ENCODE measurements at regions not wholly inside any gene's neighbourhood (a gene's known extent, or its start where the extent isn't known, plus 50 kb on each side); places are given as distances from the start of the nearest gene placed in this dataset.

DNA sequence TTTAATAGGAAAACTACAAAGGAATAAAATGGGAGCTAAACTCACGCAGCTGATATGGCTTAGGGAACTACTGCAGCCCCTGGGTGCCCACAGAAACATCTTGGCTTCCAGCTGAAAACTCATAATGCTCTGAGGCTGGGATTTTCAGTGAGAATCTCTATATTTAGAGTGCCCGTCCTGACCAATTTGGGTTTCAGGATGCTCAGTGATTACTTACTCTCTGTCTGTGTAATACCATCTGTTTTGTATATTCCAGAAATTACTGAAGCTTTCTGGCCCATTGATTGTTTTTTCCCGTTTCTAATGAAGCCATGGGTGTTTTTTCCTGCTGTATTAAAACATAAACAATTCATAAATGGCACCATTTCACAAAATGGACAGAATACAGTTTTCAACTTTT lies 50.6 kb upstream of the ZNF385D start:
- no peaks in the 10 kb centered on the region for H3K36me3 Mint-ChIP-seq
- no peaks in the 10 kb centered on the region for H3K4me1 Mint-ChIP-seq
- H3K4me3 Mint-ChIP-seq: no peak overlapping the region
- H3K9me3 Mint-ChIP-seq: peaks cover 3 to 27% (median 4%) of the 10 kb centered on the region in 7 donors
- ATAC-seq (ENCODE audit: low read depth in 2 of 2) (no peak), DNase-seq (no peak)
- H3K27me3 Mint-ChIP-seq: no peaks in the 10 kb centered on the region
- no peak overlapping the region for H3K27ac Mint-ChIP-seq

DNA sequence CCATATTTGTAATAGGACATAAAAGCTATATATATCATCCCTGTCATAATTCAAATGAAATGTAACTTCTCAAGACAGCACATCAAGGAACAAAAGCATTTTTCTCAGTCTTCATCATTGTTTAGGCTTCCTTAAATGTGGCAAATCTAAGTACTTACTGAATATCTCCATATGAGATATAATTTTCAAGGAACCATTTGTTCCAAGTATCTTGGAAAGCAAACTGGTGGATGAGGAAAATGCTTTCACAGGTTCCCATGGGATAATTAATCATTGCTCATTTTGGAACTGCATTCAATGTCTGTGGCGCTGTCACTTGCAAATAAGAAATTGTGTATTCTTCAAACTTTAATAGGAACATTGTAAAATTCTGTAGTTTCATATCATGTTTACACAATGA lies 52.6 kb upstream of the ZNF385D start:
- Mint-ChIP-seq H3K27ac (no peak overlapping the region), H3K36me3 (no peaks in the 10 kb centered on the region), H3K9me3 (peaks cover 0 to 27% (median 4%) of the 10 kb centered on the region in 7 donors), H3K4me3 (no peak overlapping the region), H3K27me3 (no peaks in the 10 kb centered on the region), H3K4me1 (no peaks in the 10 kb centered on the region)
- DNase-seq (no peak), ATAC-seq (ENCODE audit: low read depth in 2 of 2) (no peak)

- Mint-ChIP-seq H3K9me3 (peaks cover 0 to 24% (median 3%) of the 10 kb centered on the region in 7 donors), H3K4me3 (no peak overlapping the region), H3K4me1 (no peaks in the 10 kb centered on the region), H3K27ac (no peak overlapping the region), H3K27me3 (no peaks in the 10 kb centered on the region), H3K36me3 (no peaks in the 10 kb centered on the region)
- DNase-seq (no peak), ATAC-seq (ENCODE audit: low read depth in 2 of 2) (no peak)
Observed at GRCh38 chr3:21804330-21804729, 53.3 kb upstream of the ZNF385D start.

DNA sequence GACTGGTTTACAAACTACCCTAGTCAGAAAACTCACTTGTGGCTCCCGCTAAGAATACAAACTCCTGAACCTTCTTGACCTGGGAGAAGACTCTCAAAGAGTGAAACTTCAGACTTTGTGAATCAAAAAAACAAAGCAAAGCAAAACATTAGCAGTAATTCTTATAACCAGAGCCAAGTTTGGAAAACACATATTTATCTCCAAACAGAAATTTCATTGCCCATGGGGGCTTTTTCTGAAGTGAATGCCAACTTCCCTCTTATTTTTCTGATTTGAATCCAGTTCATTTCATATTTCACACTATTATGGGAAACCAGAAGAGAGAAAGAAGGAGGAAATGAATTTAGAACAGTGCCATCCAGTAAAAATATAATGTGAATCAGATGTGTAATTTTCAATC lies 55.7 kb upstream of the ZNF385D start:
- H3K36me3 Mint-ChIP-seq: no peaks in the 10 kb centered on the region
- H3K9me3 Mint-ChIP-seq: peaks cover 0 to 5% (median 0%) of the 10 kb centered on the region in 7 donors
- DNase-seq: no peak
- ATAC-seq (ENCODE audit: low read depth in 2 of 2): no peak
- H3K4me1 Mint-ChIP-seq: no peaks in the 10 kb centered on the region
- no peak overlapping the region for H3K27ac Mint-ChIP-seq
- H3K4me3 Mint-ChIP-seq: no peak overlapping the region
- no peaks in the 10 kb centered on the region for H3K27me3 Mint-ChIP-seq

DNA sequence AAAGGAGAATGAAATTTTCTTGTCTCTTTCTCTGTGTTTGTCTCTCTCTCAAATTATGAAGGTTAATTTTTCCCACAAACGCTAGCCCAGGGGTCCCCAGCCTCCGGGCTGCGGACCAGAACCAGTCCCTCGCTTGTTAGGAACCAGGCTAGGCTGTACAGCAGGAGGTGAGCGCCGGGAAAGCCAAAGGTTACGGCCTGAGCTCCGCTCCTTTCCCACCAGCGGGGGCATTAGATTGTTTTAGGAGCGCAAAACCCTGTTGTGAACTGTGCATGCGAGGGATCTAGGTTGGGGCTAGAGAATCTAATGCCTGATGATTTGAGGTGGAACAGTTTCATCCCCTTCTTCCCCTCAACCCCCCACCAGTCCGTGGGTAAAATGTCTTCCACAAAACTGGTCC lies 74.7 kb upstream of the ZNF385D start:
- H3K27ac Mint-ChIP-seq: no peak overlapping the region

GRCh38 chr3:21826416-21826815 lies 75.4 kb upstream of the ZNF385D start:
- no peak for ATAC-seq (ENCODE audit: low read depth in 2 of 2)
- Mint-ChIP-seq H3K36me3 (no peaks in the 10 kb centered on the region), H3K27ac (no peak overlapping the region), H3K27me3 (no peaks in the 10 kb centered on the region), H3K4me3 (no peak overlapping the region), H3K9me3 (peaks cover 0 to 4% (median 0%) of the 10 kb centered on the region in 7 donors), H3K4me1 (no peaks in the 10 kb centered on the region)
- no peak for DNase-seq

More for the DNA sequence above, 74.7 kb upstream of the ZNF385D start:
- peaks cover 0 to 6% (median 0%) of the 10 kb centered on the region in 7 donors for H3K9me3 Mint-ChIP-seq
- H3K4me3 Mint-ChIP-seq: no peak overlapping the region
- ATAC-seq (ENCODE audit: low read depth in 2 of 2) (no peak), DNase-seq (no peak)
- no peaks in the 10 kb centered on the region for H3K27me3 Mint-ChIP-seq
- H3K36me3 Mint-ChIP-seq: no peaks in the 10 kb centered on the region
- no peaks in the 10 kb centered on the region for H3K4me1 Mint-ChIP-seq

DNA sequence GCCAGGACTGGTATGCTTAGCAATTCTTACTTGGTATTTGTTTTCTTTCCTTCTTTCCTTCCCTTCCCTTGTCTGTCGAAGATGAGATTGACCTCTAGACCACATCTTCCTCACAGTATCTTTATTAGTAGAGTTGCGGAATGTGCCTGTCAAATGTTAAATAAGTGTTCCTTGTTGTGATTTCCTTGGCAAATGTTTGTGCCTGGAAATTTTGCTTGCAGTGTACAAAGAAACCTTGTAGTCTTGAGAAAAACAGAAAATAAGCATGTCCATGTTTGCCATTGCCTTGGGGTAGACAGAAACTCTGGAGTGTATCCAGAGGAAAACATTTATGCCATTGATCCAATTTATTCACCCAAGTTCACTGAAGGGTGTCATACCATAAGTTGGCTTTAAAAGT lies 79.5 kb upstream of the ZNF385D start:
- Mint-ChIP-seq H3K9me3 (peaks cover 0 to 5% (median 0%) of the 10 kb centered on the region in 7 donors), H3K4me1 (no peaks in the 10 kb centered on the region), H3K4me3 (no peak overlapping the region), H3K27ac (no peak overlapping the region), H3K27me3 (no peaks in the 10 kb centered on the region), H3K36me3 (no peaks in the 10 kb centered on the region)
- DNase-seq: no peak
- ATAC-seq (ENCODE audit: low read depth in 2 of 2): no peak

DNA sequence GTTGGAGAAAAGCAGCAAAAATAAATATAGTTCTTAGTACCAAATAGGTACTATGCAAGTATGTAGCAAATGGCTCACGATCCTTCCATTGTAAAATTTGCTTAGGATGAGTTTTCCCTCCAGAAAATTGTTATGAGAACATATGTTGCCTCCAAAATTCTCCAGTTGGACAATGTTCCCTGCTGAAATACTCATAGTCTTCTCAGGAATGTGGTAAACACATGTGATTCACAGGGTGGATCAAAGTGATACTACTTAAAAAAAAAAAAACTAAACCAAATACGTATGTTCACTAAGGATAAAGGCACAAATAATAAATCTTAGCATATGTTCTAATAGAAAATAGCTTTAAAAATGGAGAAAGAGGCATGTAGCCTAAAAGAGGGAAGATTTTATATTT lies 84.3 kb upstream of the ZNF385D start:
- Mint-ChIP-seq H3K4me1 (no peaks in the 10 kb centered on the region), H3K36me3 (no peaks in the 10 kb centered on the region), H3K9me3 (peaks cover 0 to 3% (median 0%) of the 10 kb centered on the region in 7 donors), H3K27me3 (no peaks in the 10 kb centered on the region), H3K27ac (no peak overlapping the region), H3K4me3 (no peak overlapping the region)
- DNase-seq: no peak
- ATAC-seq (ENCODE audit: low read depth in 2 of 2): no peak

DNA sequence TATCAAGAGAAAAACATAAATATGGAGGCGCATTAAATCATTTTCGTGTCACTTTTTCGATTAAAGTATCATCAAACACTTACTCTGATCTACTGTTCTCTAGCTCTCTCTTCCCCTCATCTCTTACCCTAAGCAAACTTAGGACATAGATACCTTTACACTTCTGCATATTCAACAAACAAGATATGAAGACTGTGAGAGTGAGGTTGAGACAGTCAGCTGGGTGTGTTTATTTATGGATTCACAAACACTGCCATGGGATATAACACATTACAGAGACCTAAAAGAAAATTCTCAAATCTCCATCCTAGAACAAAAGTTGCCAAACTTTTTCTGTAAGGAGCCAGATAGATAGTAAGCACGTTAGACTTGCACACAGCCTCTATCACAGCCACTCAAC lies 85.2 kb upstream of the ZNF385D start:
- Mint-ChIP-seq H3K4me1 (no peaks in the 10 kb centered on the region), H3K9me3 (peaks cover 0 to 1% (median 0%) of the 10 kb centered on the region in 7 donors), H3K36me3 (no peaks in the 10 kb centered on the region), H3K4me3 (no peak overlapping the region), H3K27ac (no peak overlapping the region), H3K27me3 (no peaks in the 10 kb centered on the region)
- ATAC-seq (ENCODE audit: low read depth in 2 of 2) (no peak), DNase-seq (no peak)

GRCh38 chr3:21839176-21839575 lies 88.2 kb upstream of the ZNF385D start:
- H3K9me3 Mint-ChIP-seq: no peaks in the 10 kb centered on the region
- DNase-seq: no peak

GRCh38 chr3:21839592-21839991 lies 88.6 kb upstream of the ZNF385D start:
- H3K4me1 Mint-ChIP-seq: no peaks in the 10 kb centered on the region
- H3K36me3 Mint-ChIP-seq: no peaks in the 10 kb centered on the region
- no peak overlapping the region for H3K27ac Mint-ChIP-seq
- no peak overlapping the region for H3K4me3 Mint-ChIP-seq
- no peaks in the 10 kb centered on the region for H3K27me3 Mint-ChIP-seq
- DNase-seq (no peak), ATAC-seq (ENCODE audit: low read depth in 2 of 2) (no peak)
- H3K9me3 Mint-ChIP-seq: no peaks in the 10 kb centered on the region

More at GRCh38 chr3:21839176-21839575, 88.2 kb upstream of the ZNF385D start:
- Mint-ChIP-seq H3K4me1 (no peaks in the 10 kb centered on the region), H3K27me3 (no peaks in the 10 kb centered on the region), H3K4me3 (no peak overlapping the region), H3K27ac (no peak overlapping the region), H3K36me3 (no peaks in the 10 kb centered on the region)
- ATAC-seq (ENCODE audit: low read depth in 2 of 2): no peak

- H3K4me1 Mint-ChIP-seq: no peaks in the 10 kb centered on the region
- no peaks in the 10 kb centered on the region for H3K36me3 Mint-ChIP-seq
- no peak for ATAC-seq (ENCODE audit: low read depth in 2 of 2)
- no peak overlapping the region for H3K27ac Mint-ChIP-seq
- no peak overlapping the region for H3K4me3 Mint-ChIP-seq
- no peak for DNase-seq
- peaks cover 0 to 6% (median 0%) of the 10 kb centered on the region in 7 donors for H3K9me3 Mint-ChIP-seq
- H3K27me3 Mint-ChIP-seq: no peaks in the 10 kb centered on the region
Observed at GRCh38 chr3:21847005-21847404, 96.0 kb upstream of the ZNF385D start.

- no peak for ATAC-seq (ENCODE audit: low read depth in 2 of 2)
- no peak overlapping the region for H3K4me3 Mint-ChIP-seq
- no peaks in the 10 kb centered on the region for H3K36me3 Mint-ChIP-seq
- DNase-seq: no peak
- H3K9me3 Mint-ChIP-seq: peaks cover 0 to 8% (median 0%) of the 10 kb centered on the region in 7 donors
- H3K4me1 Mint-ChIP-seq: no peaks in the 10 kb centered on the region
- H3K27me3 Mint-ChIP-seq: no peaks in the 10 kb centered on the region
- H3K27ac Mint-ChIP-seq: no peak overlapping the region
Observed at GRCh38 chr3:21859124-21860081, 108.4 kb upstream of the ZNF385D start.

DNA sequence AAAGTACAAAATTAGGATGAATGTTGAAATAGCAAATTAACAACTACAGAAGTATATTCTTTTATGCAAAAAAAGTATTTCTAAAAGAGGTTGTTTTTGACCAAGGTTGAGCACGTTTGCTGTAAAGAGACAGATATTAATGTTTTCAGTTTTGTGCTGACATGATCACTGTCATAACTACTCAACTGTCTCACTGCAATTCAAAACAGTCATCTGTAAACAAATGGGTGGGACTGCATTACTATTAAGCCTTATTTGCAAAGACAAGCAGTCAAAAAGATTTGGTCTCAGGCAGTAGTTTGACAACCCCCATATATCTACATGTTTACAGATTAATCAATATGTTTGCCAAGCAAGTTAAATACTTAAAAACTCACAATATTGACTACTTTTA lies 109.1 kb upstream of the ZNF385D start:
- DNase-seq: no peak
- no peak overlapping the region for H3K27ac Mint-ChIP-seq
- no peaks in the 10 kb centered on the region for H3K4me1 Mint-ChIP-seq
- no peak overlapping the region for H3K4me3 Mint-ChIP-seq
- H3K36me3 Mint-ChIP-seq: no peaks in the 10 kb centered on the region
- ATAC-seq (ENCODE audit: low read depth in 2 of 2): no peak
- peaks cover 0 to 8% (median 0%) of the 10 kb centered on the region in 7 donors for H3K9me3 Mint-ChIP-seq
- no peaks in the 10 kb centered on the region for H3K27me3 Mint-ChIP-seq
